H1 (cell line): ENCODE measurements at regions not wholly inside any gene's neighbourhood (a gene's known extent, or its start where the extent isn't known, plus 50 kb on each side); places are given as distances from the start of the nearest gene placed in this dataset.

ENCODE experiments used
- CTCF ChIA-PET: fragments of 300-600 bp; sonication (Branson Sonifier 250); formaldehyde crosslinking; loops from one replicate; lab custom pipeline; 2021; ENCODE audit not compliant: partially characterized antibody; lab: Charles Lee
- POLR2A ChIA-PET: fragments of 300-600 bp; sonication (Branson Sonifier 250); formaldehyde crosslinking; loops from one replicate; lab custom pipeline; 2021; ENCODE audit warnings: inconsistent platforms; ENCODE audit not compliant: partially characterized antibody; lab: Charles Lee
- DNase-seq, 2 experiments: peaks; one replicate each; pipeline versions ENCODE4 v3.0.0 to v3.0.0-alpha.2; 2010 to 2022; ENCODE audit warnings: low spot score in 2 of 2, low read depth in 1 of 2, mixed read lengths in 1 of 2
- FAIRE-seq: peaks from 2 replicates; lab custom pipeline; 2011; peaks lifted over from hg19 to GRCh38; lab: Jason Lieb, UNC
- H2AFZ ChIP-seq: 2 replicates; pipeline ENCODE4 v1.8.1; 2012; ENCODE audit warnings: low read length, inconsistent platforms
- H2AK5ac ChIP-seq: 2 replicates; pipeline ENCODE4 v1.6.1; 2013; ENCODE audit warnings: low read depth, low read length
- H2BK120ac ChIP-seq: replicated peaks from 2 replicates; pipeline ENCODE3; 2013; ENCODE audit warnings: low read depth, low read length, inconsistent platforms
- H2BK12ac ChIP-seq: 2 replicates; pipeline ENCODE4 v1.6.1; 2013; ENCODE audit warnings: low read depth, low read length
- H2BK15ac ChIP-seq: 2 replicates; pipeline ENCODE4 v1.6.1; 2013; ENCODE audit warnings: low read length
- H2BK20ac ChIP-seq: 2 replicates; pipeline ENCODE4 v1.6.1; 2013; ENCODE audit warnings: low read length
- H2BK5ac ChIP-seq: 2 replicates; pipeline ENCODE4 v1.6.1; 2013; ENCODE audit warnings: low read depth, low read length
- H3K14ac ChIP-seq: 2 replicates; pipeline ENCODE4 v1.6.1; 2013; ENCODE audit warnings: inconsistent platforms; ENCODE audit not compliant: insufficient read length
- H3K18ac ChIP-seq: 2 replicates; pipeline ENCODE4 v1.6.1; 2013; ENCODE audit warnings: low read length; ENCODE audit errors: extremely low read depth
- H3K23ac ChIP-seq: 2 replicates; pipeline ENCODE4 v1.6.1; 2013; ENCODE audit warnings: inconsistent platforms; ENCODE audit not compliant: insufficient read length
- H3K23me2 ChIP-seq: 2 replicates; pipeline ENCODE4 v1.6.1; 2013; ENCODE audit warnings: low read depth, low read length
- H3K27ac ChIP-seq: 2 replicates; pipeline ENCODE4 v1.6.1; 2011; ENCODE audit warnings: low read depth, low read length, inconsistent platforms
- H3K27me3 ChIP-seq, 4 experiments: replicated peaks in 1 of 4; 1 replicate in 1 of 4; 2 replicates in 3 of 4; pipeline versions ENCODE4 v1.6.1 to v1.8.1; 2011 to 2013; ENCODE audit warnings: low read length in 3 of 4, mild to moderate bottlenecking in 3 of 4, inconsistent platforms in 2 of 4, mixed read lengths in 2 of 4, moderate library complexity in 1 of 4; ENCODE audit not compliant: control insufficient read depth in 3 of 4, insufficient read depth in 3 of 4; ENCODE audit errors: extremely low read depth in 1 of 4
- H3K36me3 ChIP-seq, 4 experiments: 2 replicates each; pipeline versions ENCODE4 v1.6.1 to v1.8.1; 2011 to 2013; ENCODE audit warnings: mild to moderate bottlenecking in 4 of 4, low read length in 3 of 4, moderate library complexity in 2 of 4, control low read depth in 1 of 4, inconsistent platforms in 1 of 4; ENCODE audit not compliant: insufficient read depth in 4 of 4, control insufficient read depth in 2 of 4
- H3K4ac ChIP-seq: replicated peaks from 2 replicates; pipeline ENCODE3; 2013; ENCODE audit warnings: low read length, low read depth, mixed read lengths, inconsistent platforms; ENCODE audit not compliant: insufficient read length
- H3K4me1 ChIP-seq, 4 experiments: replicated peaks in 1 of 4; 1 replicate in 1 of 4; 2 replicates in 3 of 4; pipeline versions ENCODE4 v1.6.1 to v1.8.1; 2011 to 2013; ENCODE audit warnings: low read length in 3 of 4, inconsistent platforms in 2 of 4, mixed read lengths in 1 of 4; ENCODE audit not compliant: insufficient read depth in 4 of 4, control insufficient read depth in 3 of 4
- H3K4me2 ChIP-seq, 2 experiments: 2 replicates each; pipeline versions ENCODE4 v1.6.1 to v1.8.1; 2011 to 2013; ENCODE audit warnings: low read depth in 2 of 2, low read length in 2 of 2, control low read depth in 1 of 2, inconsistent platforms in 1 of 2, mild to moderate bottlenecking in 1 of 2; ENCODE audit not compliant: insufficient read depth in 1 of 2
- H3K4me3 ChIP-seq, 4 experiments: fragments of 200-600, 300-600 bp in 1 of 4; sonication (generic), shearing (Covaris generic), sonication (Bioruptor Twin) in 1 of 4; 2 replicates each; pipeline versions ENCODE4 v1.5.1 to v1.8.1; 2011 to 2016; ENCODE audit warnings: low read length in 4 of 4, low read depth in 3 of 4, control low read depth in 2 of 4, inconsistent platforms in 2 of 4, mild to moderate bottlenecking in 2 of 4, mixed read lengths in 1 of 4, moderate library complexity in 1 of 4; ENCODE audit not compliant: insufficient read depth in 2 of 4; ENCODE audit errors: extremely low read depth in 1 of 4
- H3K56ac ChIP-seq: replicated peaks from 2 replicates; pipeline ENCODE3; 2013; ENCODE audit warnings: low read depth, mild to moderate bottlenecking, mixed read lengths, low read length, inconsistent platforms; ENCODE audit not compliant: insufficient read length
- H3K79me1 ChIP-seq: 2 replicates; pipeline ENCODE4 v1.6.1; 2013; ENCODE audit warnings: low read depth, low read length, control low read depth
- H3K79me2 ChIP-seq, 2 experiments: 2 replicates each; pipeline versions ENCODE4 v1.6.1 to v1.8.1; 2012 to 2013; ENCODE audit warnings: low read length in 2 of 2, mild to moderate bottlenecking in 2 of 2, inconsistent platforms in 1 of 2; ENCODE audit not compliant: insufficient read depth in 2 of 2, control insufficient read depth in 1 of 2
- H3K9ac ChIP-seq, 4 experiments: replicated peaks in 1 of 4; 1 replicate in 1 of 4; 2 replicates in 3 of 4; pipeline versions ENCODE4 v1.6.1 to v1.8.1; 2011 to 2013; ENCODE audit warnings: low read depth in 3 of 4, low read length in 3 of 4, control low read depth in 2 of 4, mild to moderate bottlenecking in 2 of 4, moderate library complexity in 2 of 4, inconsistent platforms in 1 of 4; ENCODE audit errors: extremely low read depth in 1 of 4
- H3K9me3 ChIP-seq, 2 experiments: 2 replicates each; pipeline versions ENCODE4 v1.6.1 to v1.8.1; 2012 to 2013; ENCODE audit warnings: mild to moderate bottlenecking in 2 of 2, moderate library complexity in 2 of 2, control low read depth in 1 of 2, inconsistent platforms in 1 of 2, low read depth in 1 of 2, low read length in 1 of 2, mixed read lengths in 1 of 2; ENCODE audit not compliant: insufficient read depth in 2 of 2
- H4K20me1 ChIP-seq, 2 experiments: replicated peaks in 1 of 2; 2 replicates each; pipeline versions ENCODE3 to v1.8.1; 2011 to 2013; ENCODE audit warnings: inconsistent platforms in 2 of 2, low read length in 2 of 2, mild to moderate bottlenecking in 1 of 2; ENCODE audit not compliant: insufficient read depth in 2 of 2, control insufficient read depth in 1 of 2
- H4K5ac ChIP-seq: 2 replicates; pipeline ENCODE4 v1.6.1; 2013; ENCODE audit warnings: low read length, low read depth, mixed read lengths, inconsistent platforms; ENCODE audit not compliant: insufficient read length
- H4K8ac ChIP-seq: 2 replicates; pipeline ENCODE4 v1.8.0; 2013; ENCODE audit warnings: mild to moderate bottlenecking, moderate library complexity, low read length, inconsistent platforms; ENCODE audit not compliant: insufficient read depth; ENCODE audit errors: extremely low read depth
- H4K91ac ChIP-seq: replicated peaks from 2 replicates; pipeline ENCODE3; 2013; ENCODE audit warnings: low read length, mixed read lengths, inconsistent platforms; ENCODE audit not compliant: insufficient read length
- ATF2 ChIP-seq: IDR thresholded peaks from 2 replicates; pipeline ENCODE4 v1.6.1; 2012; ENCODE audit warnings: low read length, inconsistent platforms
- CTBP2 ChIP-seq: IDR thresholded peaks from 2 replicates; pipeline ENCODE4 v1.7.0; 2011; ENCODE audit warnings: borderline replicate concordance, mild to moderate bottlenecking, moderate library complexity, mixed read lengths, low read length; ENCODE audit not compliant: insufficient read depth, insufficient read length
- CTCF ChIP-seq, 3 experiments: IDR thresholded peaks; 1 replicate in 2 of 3; 2 replicates in 1 of 3; pipeline versions ENCODE4 v1.5.1 to v1.6.1; 2011; ENCODE audit warnings: low read length in 3 of 3, mild to moderate bottlenecking in 3 of 3, inconsistent platforms in 2 of 3, low read depth in 1 of 3, moderate library complexity in 1 of 3; ENCODE audit not compliant: insufficient read depth in 1 of 3; ENCODE audit errors: control extremely low read depth in 1 of 3
- HDAC2 ChIP-seq, 2 experiments: fragments of 300-600 bp in 1 of 2; sonication (generic) in 1 of 2; IDR thresholded peaks; 2 replicates each; pipeline ENCODE4 v1.6.1; 2011 to 2012; ENCODE audit warnings: low read depth in 2 of 2, low read length in 2 of 2, mild to moderate bottlenecking in 2 of 2, moderate library complexity in 2 of 2, borderline replicate concordance in 1 of 2, inconsistent platforms in 1 of 2
- HDAC6 ChIP-seq: IDR thresholded peaks from one replicate; pipeline ENCODE4 v1.7.1; 2012; ENCODE audit warnings: low read depth, mild to moderate bottlenecking, inconsistent platforms, low read length, moderate library complexity
- RBBP5 ChIP-seq: IDR thresholded peaks from 2 replicates; pipeline ENCODE4 v1.7.1; 2012; ENCODE audit warnings: low read depth, mild to moderate bottlenecking, inconsistent platforms, low read length, moderate library complexity, borderline replicate concordance
- SIN3A ChIP-seq, 2 experiments: IDR thresholded peaks in 1 of 2; conservative IDR thresholded peaks in 1 of 2; 2 replicates each; pipeline ENCODE4 v1.6.1; 2011 to 2012; ENCODE audit warnings: low read length in 2 of 2, improper control_type of control experiment in 1 of 2, low read depth in 1 of 2, mild to moderate bottlenecking in 1 of 2
- SP2 ChIP-seq: IDR thresholded peaks from 2 replicates; pipeline ENCODE4 v1.6.1; 2012; ENCODE audit warnings: mild to moderate bottlenecking, low read length, inconsistent platforms
- YY1 ChIP-seq: IDR thresholded peaks from 2 replicates; pipeline ENCODE4 v1.6.1; 2011; ENCODE audit warnings: low read depth, mild to moderate bottlenecking, low read length
- WGBS, 2 experiments: shearing (Covaris generic) in 1 of 2; methylation state at CpG; one replicate each; pipeline versions ENCODE4 v1.1.6 to v1.1.7; 2013 to 2015; ENCODE audit warnings: low lambda C conversion rate in 2 of 2, mixed read lengths in 2 of 2, inconsistent platforms in 1 of 2, low coverage in 1 of 2, missing lambda C conversion rate in 1 of 2; ENCODE audit not compliant: insufficient replicate concordance in 2 of 2, insufficient coverage in 1 of 2, insufficient read length in 1 of 2; ENCODE audit errors: extremely low coverage in 1 of 2, missing lambda C conversion rate in 1 of 2; 5-methylcytosine and 5-hydroxymethylcytosine counted together

- Histone ChIP-seq H2BK5ac (no peak overlapping the region), H3K4me1 (no peaks in the 10 kb centered on the region), H3K79me1 (no peaks in the 10 kb centered on the region), H3K27me3 (no peaks in the 10 kb centered on the region), H3K4me3 (no peak overlapping the region), H3K79me2 (no peaks in the 10 kb centered on the region), H3K23ac (no peak overlapping the region), H3K23me2 (no peaks in the 10 kb centered on the region), H2BK15ac (no peak overlapping the region), H2BK20ac (no peak overlapping the region), H4K8ac (no peak overlapping the region), H3K4ac (no peak overlapping the region), H4K91ac (no peak overlapping the region), H3K4me2 (no peak overlapping the region), H2BK120ac (no peak overlapping the region), H4K5ac (no peak overlapping the region), H2BK12ac (no peak overlapping the region), H3K36me3 (no peaks in the 10 kb centered on the region), H3K14ac (no peak overlapping the region), H2AK5ac (no peak overlapping the region), H3K9me3 (no peaks in the 10 kb centered on the region), H3K56ac (no peak overlapping the region), H3K18ac (no peak overlapping the region), H4K20me1 (no peaks in the 10 kb centered on the region), H2AFZ (no peak overlapping the region), H3K27ac (no peak overlapping the region), H3K9ac (no peak overlapping the region)
- DNase-seq (no peak), FAIRE-seq (no peak)
- WGBS, 2 experiments = 90% methylated on average over 3 of the region's 3 CpGs; no CpG with 5 or more reads in 1 of the 2 experiments
- CTCF ChIA-PET = interaction anchor here (0.6 to 3.4 kb wide), 8 partner anchors 9 to 245 kb away, joined by 3 to 16 read pairs (median 4); no protein-coding TSS in a partner anchor
- POLR2A ChIA-PET = no interaction called here
- TF ChIP-seq CTBP2 = no peak
- no peak for TF ChIP-seq HDAC2 (IDR thresholded peaks at IDR 0.05; ENCODE audit: borderline replicate concordance in 1 of 2, low read depth in 2 of 2, low read length in 2 of 2)
- no peak for TF ChIP-seq SIN3A (conservative IDR thresholded peaks at IDR 0.05 in 1 of 2, IDR thresholded peaks at IDR 0.05 in 1 of 2; ENCODE audit: low read depth in 1 of 2, low read length in 2 of 2)
- no peak for TF ChIP-seq ATF2
- no peak for TF ChIP-seq YY1
- TF ChIP-seq RBBP5 = no peak
- no peak for TF ChIP-seq CTCF (IDR thresholded peaks at IDR 0.05; ENCODE audit: control extremely low read depth in 1 of 3, insufficient read depth in 1 of 3, low read depth in 1 of 3, low read length in 3 of 3)
- TF ChIP-seq SP2 = no peak
- no peak for TF ChIP-seq HDAC6
Observed at GRCh38 chr9:4353236-4353635, 53.4 kb upstream of the GLIS3 start.
